NCI-H2107 treated with DMSO at 0.1 percent for 48 hours (cell line): ENCODE measurements at regions not wholly inside any gene's neighbourhood (a gene's known extent, or its start where the extent isn't known, plus 50 kb on each side); places are given as distances from the start of the nearest gene placed in this dataset.
"Not testable (repeated sequence)": the region's sequence is repeated elsewhere in the genome, so short reads cannot be mapped to it uniquely, and the experiment has no call there.

Experiments
- DNase-seq: peaks from one replicate; lab custom pipeline; 2025; ENCODE audit not compliant: unreplicated experiment; lab: John Stamatoyannopoulos, UW

DNA sequence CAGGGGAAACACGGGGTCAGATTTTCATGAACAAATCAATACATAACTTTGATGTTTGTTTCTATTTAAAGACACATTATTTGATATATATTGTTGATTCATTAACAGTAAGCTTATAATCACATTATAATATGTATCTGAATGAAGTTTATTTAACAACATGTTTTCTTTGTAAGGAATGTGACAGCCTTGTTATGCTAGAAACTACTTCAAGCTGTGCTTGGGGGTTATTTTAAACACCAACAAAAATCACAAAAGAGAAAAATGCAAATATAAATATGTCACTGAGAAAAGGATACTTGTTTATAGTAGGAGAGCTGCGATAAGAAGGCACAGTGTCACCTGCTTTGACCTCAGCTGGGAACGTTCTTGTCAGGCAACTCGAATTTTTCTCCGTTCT is 354.6 kb upstream of the AGA start:
- DNase-seq = no peak

DNA sequence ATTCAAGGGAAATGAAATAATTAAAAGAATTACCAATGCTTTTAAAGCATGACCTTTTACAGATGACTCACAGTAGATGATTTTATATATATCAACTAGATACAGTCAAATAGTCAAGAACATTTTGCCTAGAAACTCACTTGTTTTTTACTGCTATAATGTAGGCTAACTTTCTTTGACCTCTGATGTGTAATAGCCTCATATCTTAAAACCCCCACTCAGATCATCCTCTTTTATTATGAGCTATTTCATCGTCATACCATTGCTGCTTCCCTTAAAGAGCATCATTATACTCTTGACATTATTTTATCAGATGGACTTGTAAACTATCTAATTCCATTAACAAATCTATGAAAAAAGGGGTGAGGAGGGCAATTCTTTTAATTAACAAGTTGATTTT is 355.9 kb upstream of the AGA start:
- DNase-seq = no peak

DNA sequence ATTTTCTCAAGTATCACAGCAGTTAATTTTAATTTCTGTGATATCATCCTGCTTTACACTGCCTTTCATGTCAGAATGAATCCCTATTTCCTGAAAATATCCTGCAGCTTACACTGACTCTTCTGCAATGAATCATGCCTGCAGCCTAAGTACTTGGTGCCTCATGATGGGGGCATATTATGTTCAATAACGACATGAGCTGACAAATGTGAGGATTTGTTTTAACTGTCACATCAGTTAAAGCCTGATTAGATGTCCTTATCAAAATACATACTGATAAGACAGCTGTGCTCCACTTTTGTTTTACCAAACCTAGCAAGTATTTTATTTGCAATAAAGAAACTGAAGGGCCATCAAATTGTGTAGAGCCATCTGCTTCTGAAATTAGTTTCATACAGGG is 359.9 kb upstream of the AGA start:
- DNase-seq = no peak

DNA sequence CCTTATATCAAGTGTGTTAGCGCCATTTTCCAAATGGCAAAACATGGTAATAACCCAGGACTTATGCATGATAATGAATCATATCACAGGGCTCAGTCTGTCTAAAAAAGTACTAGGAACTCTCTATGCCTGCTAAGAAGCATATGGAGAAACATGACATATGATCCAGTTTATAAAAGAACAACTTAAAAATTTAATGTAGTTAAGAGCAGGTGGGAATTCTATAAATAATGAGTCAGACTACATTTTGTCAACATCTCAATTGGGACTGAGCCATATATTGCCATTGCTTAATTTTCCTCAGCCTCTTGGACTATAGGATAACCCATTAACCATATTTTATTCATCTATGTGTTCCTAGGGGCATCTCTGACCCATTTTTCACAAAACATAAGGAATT is 360.4 kb upstream of the AGA start:
- DNase-seq = no peak

DNA sequence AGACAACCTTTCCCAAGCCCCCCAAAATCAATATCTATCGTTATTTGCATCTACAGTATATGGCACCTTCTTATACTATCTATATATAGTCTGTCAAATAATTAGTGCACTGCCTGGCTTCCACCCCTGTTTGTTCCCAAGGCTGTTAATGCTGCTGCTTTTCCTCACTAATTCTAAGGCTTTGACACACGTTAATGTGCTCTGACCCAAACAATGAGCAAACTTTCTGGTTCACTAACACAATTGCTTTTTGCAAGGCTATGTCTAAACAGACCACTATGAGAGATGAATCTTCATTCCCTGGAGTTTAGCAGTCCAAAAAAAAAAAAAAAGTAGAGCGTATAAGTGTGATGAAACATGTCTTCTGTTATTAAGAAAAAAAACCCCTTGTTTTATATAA is 360.9 kb upstream of the AGA start:
- DNase-seq = no peak

DNA sequence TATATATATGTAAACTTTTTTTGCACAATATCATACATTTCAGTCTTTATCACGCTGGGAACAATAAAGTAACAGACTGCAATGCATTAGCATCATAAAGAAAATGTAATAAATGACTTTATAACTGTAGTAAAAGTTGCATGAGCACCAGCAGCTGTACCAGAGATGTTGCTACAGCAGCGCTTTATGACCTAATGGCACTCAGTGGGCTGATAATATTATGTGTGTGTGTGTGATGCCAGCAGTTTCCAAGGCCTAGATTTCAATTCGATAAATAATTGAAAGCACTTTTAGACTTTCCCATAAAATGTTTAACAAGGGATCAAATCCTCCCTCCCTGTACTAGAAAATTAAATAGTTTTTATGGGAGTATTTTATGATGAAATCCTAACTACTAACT is 367.6 kb upstream of the AGA start:
- DNase-seq = no peak

DNA sequence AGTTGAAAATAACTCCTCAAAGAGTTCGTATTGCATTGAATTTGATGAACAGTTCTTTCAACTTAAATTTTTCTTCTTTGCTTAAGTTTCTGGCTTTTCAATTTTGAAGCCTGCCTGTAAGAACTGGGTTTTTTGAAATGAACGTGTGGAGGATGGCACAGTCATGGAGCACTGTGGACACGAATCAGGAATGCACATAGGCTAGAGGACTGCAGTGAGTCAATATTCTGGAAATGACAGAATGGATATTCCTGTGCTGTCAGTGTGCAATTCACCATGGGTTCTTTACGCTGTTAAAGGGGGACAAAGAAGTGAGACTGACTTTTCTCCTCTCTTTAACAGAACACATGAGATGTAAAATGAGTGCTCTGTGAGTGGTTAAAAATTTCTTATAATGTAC is 368.0 kb upstream of the AGA start:
- DNase-seq = no peak

DNA sequence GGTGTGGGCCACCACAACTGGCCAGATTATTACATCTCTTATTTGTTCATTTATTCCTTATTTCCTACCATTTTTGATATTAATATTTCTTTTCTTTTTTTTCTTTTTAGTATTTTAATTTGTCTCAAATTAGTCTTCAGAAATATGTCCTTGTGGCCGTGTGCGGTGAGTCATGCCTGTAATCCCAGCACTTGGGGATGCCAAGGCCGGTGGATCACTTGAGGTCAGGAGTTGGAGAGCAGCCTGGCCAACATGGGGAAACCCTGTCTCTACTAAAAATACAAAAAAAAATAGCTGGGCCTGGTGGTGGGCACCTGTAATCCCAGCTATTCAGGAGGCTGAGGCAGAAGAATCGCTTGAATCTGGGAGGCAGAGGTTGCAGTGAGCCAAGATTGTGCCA is 376.2 kb upstream of the AGA start:
- DNase-seq = not testable (repeated sequence)

DNA sequence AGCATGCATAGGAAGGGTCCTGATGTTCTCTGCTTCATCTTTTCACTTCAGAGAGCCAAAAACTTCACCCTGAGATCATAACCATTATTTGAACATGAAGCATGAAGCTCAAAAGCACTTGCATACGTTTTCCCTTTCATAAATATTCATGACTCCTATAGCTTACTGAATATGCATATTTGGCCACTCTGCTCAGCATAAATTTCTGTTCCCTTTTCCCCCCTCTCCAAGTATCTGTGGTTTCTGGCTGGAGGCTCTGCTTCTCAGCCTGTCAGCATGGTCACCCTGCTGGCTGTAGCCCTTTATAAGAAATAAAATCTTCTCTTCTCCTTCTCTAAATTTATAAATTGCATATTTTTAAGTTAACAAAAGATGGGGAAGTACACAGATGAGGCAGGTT is 384.7 kb upstream of the AGA start:
- DNase-seq = no peak

DNA sequence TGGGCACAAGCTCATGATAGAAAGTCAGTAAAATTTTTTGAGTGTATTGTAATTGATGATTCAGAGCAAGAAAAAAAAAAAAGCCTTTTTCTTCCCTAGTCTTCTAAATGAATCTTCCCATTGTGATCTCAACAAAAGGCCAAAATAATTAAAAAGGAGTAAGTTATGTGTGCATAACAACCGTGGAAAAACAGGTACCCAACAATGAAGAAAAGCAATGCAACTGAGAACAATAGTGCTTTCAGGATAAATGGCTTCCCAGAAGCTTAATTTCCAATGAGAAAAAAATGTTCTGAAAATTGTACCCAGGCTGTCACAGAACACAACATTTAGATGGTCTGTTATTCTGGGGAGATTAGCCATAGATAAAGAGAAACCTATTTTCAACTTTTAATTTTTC is 399.0 kb upstream of the AGA start:
- DNase-seq = no peak

DNA sequence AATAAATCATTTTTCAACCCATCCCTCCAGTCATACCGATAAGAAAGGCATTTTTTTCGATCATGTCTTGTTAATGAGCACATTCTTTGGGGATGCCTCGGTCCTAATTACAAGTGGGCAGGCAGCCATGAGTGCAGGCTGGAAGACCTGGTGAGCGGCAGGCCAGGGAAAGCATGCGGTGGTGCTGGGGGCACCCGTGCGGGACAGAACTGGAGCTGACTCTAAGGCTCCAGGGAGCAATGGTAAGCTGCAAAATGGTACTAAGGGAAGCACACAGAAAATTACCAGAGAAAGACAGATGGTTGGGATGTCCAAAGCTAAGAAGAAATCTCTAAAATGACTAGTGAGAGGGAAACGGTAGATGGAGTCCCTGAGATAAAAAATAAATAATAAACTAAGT is 411.0 kb upstream of the AGA start:
- no peak for DNase-seq

DNA sequence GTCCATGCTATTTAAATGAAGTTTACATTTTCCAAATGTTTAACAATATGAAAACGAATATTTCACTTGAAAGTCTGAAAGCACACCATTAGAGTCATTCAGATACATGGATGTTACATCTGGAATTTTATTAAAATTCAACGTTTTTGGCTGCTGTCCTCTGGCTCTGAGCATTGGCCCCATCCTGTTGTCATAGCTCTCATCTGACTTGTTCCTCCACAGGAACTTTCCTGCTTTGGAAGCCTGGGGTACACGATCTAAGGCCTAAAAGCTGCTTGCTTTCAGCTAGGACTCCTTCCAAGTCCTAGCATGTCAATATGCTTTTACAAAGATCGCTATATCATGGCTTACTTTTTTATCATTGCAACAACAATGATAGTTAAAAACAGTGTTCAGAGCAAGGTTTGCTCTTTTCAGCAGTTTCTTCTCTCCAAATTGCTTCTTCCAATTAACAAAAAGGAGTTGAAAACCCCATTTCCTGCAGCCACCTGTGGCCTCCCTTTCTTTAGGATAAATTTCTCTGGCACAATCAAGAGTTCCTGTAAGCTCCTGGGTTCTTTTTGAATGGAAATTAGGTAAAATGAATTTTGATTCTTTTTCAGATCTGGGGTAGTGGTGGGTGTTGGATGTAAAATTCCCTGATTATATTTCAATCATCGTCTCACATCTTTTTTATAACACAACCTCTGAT is 413.4 kb upstream of the AGA start:
- DNase-seq = no peak

DNA sequence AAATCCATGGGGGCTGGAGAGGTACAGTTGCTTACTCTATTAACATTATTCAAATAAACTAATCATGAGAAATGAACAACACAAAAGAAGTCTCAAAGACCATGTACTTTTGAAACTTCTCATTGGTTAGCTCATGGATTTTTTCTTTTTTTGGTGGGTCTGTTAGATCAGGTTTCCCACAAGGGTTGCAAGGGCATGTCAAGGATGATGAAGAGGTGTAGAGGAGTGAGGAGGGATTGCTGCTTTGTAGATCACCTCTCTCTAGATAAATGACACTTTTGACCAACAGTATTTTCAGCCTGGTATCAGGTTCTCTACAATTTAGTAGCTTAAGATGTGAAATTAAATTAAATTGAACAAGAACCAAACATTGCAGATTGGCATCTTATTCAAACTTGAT is 417.9 kb upstream of the AGA start:
- DNase-seq = no peak

DNA sequence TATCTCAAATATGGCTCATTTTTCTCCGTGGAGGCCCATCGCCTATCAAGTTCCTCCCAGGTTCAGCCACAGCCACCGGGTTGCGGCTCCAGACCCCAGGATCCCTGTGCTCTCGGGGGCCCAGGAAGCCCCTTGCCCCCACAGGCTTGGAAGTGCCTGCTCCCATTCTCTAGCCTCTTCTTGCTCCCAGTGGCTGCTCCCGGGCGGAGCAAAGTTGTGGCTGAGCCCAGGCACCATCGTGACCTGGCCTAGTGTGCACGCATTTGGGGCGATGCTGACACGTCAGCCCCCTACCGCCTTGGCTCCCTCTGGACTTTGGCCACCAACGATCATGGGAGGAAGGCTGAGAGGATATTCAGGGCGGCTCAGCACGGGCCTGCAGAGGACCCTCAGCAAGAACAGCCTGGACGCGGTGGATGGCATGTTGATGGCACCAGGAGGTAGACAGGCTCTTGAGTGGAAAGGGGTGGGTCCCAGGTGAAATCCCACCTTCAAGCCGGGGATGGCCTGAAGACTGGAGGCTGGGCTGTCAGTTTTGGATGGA is 419.4 kb upstream of the AGA start:
- DNase-seq = no peak

DNA sequence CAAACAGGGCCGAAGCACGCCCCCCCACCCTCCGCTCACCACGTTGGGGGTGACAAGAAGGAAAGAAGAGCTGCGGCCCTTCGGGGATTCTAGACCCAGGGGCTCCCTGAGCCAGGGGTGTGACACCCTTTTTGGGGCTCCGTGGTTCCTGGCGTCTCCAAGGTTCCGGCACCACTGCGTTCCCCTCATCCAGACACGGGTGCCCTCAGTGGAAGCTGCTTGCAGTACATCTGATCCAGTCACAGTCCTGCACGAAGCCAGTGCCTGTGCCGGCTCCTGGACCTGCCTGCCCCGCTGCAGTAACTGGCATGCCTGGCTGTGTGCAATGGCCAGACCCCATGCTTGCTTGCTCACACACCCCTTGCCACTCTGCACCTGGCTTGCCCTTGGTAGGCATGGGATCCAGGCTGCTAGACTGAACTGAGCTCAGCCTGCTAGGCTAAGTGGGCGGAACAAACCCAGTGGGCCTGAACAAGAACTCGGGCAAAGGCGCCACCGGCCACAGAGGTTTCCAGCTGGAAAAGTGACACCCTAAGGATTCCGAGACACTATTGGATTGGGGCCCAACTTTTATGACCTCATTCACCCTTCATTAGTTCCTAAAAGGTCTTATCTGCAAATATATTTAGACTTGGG is 420.4 kb upstream of the AGA start:
- DNase-seq = no peak

DNA sequence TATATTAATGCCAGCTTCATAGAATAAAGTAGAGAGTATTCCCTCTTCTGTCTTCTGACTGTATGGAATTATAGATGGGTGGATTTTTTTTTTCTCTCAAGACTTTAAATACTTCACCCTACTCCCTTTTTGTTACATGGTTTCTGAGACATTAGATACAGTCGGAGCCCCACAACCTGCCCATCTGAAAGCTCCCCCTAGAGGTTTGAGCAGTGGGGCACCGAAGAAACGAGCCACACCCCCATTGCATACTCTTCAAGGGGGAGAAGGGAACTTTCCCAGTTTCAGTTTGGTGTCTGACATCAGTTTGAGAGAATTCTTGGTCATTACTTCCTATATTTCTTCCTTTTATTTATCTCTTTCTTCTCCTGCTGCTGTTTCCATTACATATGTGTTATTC is 437.6 kb upstream of the AGA start:
- no peak for DNase-seq

DNA sequence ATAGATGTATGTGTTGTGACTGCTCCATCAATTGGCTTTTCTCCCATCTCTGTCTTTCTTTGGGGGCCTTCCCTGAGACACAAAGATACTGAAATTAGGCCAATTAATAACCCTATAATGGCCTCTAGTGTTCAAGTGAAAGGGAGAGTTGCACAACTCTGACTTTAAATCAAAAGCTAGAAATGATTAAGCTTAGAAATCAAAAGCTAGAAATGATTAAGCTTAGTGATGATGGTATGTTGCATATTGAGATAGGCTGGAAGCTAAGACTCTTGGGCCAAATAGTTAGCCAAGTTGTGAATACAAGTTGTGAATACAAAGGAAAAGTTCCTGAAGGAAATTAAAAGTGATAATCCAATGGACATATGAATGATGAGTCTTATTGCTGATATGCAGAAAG is 452.9 kb upstream of the AGA start:
- DNase-seq = no peak

DNA sequence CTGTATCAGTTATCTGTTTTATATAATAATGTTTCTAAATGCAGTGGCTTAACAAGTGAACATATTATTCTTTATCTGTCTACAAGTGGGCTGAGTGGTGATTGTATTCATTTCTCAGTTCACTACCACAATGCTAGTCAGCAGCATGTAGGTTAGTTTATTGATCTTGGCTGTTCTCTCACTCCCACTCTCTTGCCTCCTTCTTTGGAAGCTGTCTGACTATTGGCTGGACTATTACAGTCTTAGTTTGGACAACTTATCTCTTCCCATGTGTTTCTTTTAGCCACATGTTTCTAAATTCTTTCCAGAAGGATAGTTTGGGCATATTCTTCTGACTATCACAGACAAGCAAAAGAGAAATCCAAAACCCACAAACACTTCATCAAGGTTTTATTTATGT is 459.5 kb upstream of the AGA start:
- DNase-seq = no peak

DNA sequence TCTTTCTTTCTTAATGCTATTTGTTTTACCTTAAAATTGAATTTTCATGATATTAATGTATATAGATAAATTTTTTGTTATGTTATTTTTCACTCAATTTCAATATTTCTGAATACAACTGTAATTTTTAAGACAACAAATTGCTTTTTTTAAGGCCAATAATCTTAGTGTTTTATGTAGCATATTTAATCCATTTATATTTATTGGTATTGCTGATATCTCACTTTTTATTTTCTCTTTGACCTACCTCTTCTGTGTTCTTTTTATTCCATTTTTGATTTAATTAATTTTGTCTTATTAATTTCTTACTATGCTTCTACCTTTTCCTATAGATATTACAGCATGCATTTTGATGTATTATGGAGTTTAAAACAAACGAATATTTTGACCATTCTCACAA is 460.1 kb upstream of the AGA start:
- DNase-seq = no peak

DNA sequence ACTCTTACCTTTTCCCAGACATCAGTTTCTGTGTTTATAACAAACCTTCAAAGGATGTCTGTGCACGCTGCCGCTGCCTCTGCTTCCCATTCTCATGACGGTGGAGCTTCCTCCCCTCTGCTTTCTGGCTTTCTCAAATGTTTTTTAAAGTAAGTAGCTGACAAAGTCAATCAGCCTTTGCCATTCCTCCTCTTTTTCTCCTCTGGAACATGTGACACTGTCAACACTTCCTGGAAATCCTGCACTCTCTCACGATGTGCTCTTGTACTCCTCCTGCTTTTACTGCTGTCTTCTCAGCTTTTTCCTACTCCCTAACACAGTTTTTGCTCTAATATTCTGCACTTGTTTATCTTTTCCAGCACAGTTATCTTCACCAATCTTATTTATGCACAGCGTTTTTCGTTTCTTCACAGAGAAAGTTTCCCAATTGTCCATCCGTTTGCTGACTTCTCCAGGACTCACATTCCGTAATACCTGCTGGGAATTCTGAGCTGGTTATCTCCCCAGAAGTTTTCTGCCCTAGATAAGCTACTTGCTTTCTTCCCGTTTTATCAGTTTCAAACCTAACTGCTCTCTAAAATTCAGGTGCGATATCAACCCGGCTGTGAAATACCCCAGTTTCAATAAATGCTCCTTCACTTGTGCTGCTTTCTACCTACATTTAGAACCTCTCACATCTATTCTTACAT is 465.6 kb upstream of the AGA start:
- DNase-seq = no peak

DNA sequence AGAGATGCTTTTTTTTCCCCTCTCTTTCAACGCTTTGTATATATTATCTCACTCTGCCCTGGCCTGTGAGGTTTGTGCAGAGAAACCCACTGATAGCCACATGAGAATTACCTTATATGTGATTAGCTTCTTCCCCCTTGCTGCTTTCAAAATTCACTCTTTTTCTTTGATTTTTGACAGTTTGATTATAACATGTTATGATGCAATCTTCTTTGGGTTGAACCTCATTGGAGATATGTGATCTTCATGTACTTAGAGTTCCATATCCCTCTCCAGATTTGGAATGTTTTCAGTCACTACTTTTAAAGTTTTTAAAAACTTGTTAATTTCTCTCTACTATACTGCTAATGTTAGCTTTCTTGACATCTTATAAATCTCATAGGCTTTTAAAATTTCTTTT is 479.5 kb upstream of the AGA start:
- DNase-seq = no peak

DNA sequence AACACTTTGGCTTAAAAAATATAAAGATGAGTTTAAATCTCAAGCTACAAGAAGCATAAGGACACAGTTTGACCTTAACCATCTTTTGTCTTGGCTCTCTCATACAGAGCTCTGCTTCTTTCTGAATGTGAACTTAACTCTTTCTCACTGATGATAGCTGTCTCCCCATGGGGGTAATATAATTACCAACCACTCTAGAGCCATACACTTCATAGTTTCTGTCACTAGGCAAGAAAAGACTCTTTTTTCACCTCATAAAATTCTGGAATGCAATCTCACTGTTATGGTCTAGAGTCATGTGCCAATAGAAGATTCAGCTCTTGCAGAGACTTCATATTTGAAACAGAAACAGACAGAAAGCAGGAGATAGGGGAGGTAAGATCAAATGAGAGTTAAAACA is 481.7 kb upstream of the AGA start:
- DNase-seq = no peak
